ENCODE measurements at regions not wholly inside any gene's neighbourhood (a gene's known extent, or its start where the extent isn't known, plus 50 kb on each side); places are given as distances from the start of the nearest gene placed in this dataset.
A peak's percentile ranks its signal among the peaks of the same experiment; 100 is the strongest.
"Not testable (repeated sequence)": the region's sequence is repeated elsewhere in the genome, so short reads cannot be mapped to it uniquely, and the experiment has no call there.

GRCh38 chr1:121459235-121459634 lies 274.5 kb downstream of the SRGAP2C start:
- Histone ChIP-seq H3K36me3 (ENCODE audit: insufficient read depth, low read length) (no peaks in the 10 kb centered on the region), H3K4me3 (ENCODE audit: low read length) (no peak overlapping the region), H3K9me3 (ENCODE audit: low read length) (no peaks in the 10 kb centered on the region), H3K4me1 (ENCODE audit: insufficient read depth, low read length) (no peaks in the 10 kb centered on the region), H3K27ac (ENCODE audit: low read depth, low read length) (no peak overlapping the region), H3K27me3 (ENCODE audit: insufficient read depth, low read length, poor library complexity, severe bottlenecking) (no peaks in the 10 kb centered on the region)
- H3K4me3 Mint-ChIP-seq = peak overlapping the region in 4 of 7 donors; percentile 23 to 57 (median 48)
- no peaks in the 10 kb centered on the region for H3K27me3 Mint-ChIP-seq
- H3K9me3 Mint-ChIP-seq = no peaks in the 10 kb centered on the region
- H3K36me3 Mint-ChIP-seq = peaks cover 0 to 1% (median 0%) of the 10 kb centered on the region in 3 donors
- H3K4me1 Mint-ChIP-seq = peaks cover 7 to 18% (median 10%) of the 10 kb centered on the region in 3 donors
- ChIA-PET POLR2A (interaction anchor here (0.6 kb wide), 1 partner anchor 57 kb away, joined by 8 read pairs; no protein-coding TSS in a partner anchor), CTCF (no interaction called here)
- no peak for DNase-seq
- H3K27ac Mint-ChIP-seq = peak overlapping the region in 2 of 8 donors; percentile 61 to 77

GRCh38 chr1:121469395-121469794 lies 284.6 kb downstream of the SRGAP2C start:
- H3K27me3 ChIP-seq (ENCODE audit: insufficient read depth, low read length, poor library complexity, severe bottlenecking); DNase-seq; H3K9me3 ChIP-seq (ENCODE audit: low read length); H3K27ac ChIP-seq (ENCODE audit: low read depth, low read length); H3K36me3 ChIP-seq (ENCODE audit: insufficient read depth, low read length); H3K4me1 ChIP-seq (ENCODE audit: insufficient read depth, low read length); H3K4me1 Mint-ChIP-seq; CTCF ChIA-PET; H3K27me3 Mint-ChIP-seq; POLR2A ChIA-PET; H3K4me3 ChIP-seq (ENCODE audit: low read length); H3K9me3 Mint-ChIP-seq; H3K4me3 Mint-ChIP-seq: not testable (repeated sequence)
- Mint-ChIP-seq H3K27ac (peak overlapping the region in 1 of 8 donors; percentile 48), H3K36me3 (peaks cover 0 to 19% (median 3%) of the 10 kb centered on the region in 3 donors)

GRCh38 chr1:121470401-121470800 lies 285.6 kb downstream of the SRGAP2C start:
- CTCF ChIA-PET = not testable (repeated sequence)

GRCh38 chr1:121471523-121471922 lies 286.7 kb downstream of the SRGAP2C start:
- POLR2A ChIA-PET = no interaction called here
- Histone ChIP-seq H3K27ac (ENCODE audit: low read depth, low read length) (no peak overlapping the region), H3K36me3 (ENCODE audit: insufficient read depth, low read length) (no peaks in the 10 kb centered on the region), H3K4me3 (ENCODE audit: low read length) (no peak overlapping the region), H3K9me3 (ENCODE audit: low read length) (no peaks in the 10 kb centered on the region), H3K4me1 (ENCODE audit: insufficient read depth, low read length) (no peaks in the 10 kb centered on the region), H3K27me3 (ENCODE audit: insufficient read depth, low read length, poor library complexity, severe bottlenecking) (no peaks in the 10 kb centered on the region)
- H3K4me3 Mint-ChIP-seq = no peak overlapping the region
- H3K9me3 Mint-ChIP-seq = peaks cover 0 to 9% (median 0%) of the 10 kb centered on the region in 5 donors
- peaks cover 0 to 2% (median 0%) of the 10 kb centered on the region in 3 donors for H3K4me1 Mint-ChIP-seq
- H3K27ac Mint-ChIP-seq = no peak overlapping the region
- H3K27me3 Mint-ChIP-seq = peaks cover 0 to 4% of the 10 kb centered on the region in 2 donors
- CTCF ChIA-PET = no interaction called here
- peaks cover 0 to 23% (median 3%) of the 10 kb centered on the region in 3 donors for H3K36me3 Mint-ChIP-seq
- no peak for DNase-seq

More at GRCh38 chr1:121470401-121470800, 285.6 kb downstream of the SRGAP2C start:
- H3K27ac Mint-ChIP-seq; DNase-seq; POLR2A ChIA-PET; H3K27ac ChIP-seq (ENCODE audit: low read depth, low read length); H3K36me3 ChIP-seq (ENCODE audit: insufficient read depth, low read length); H3K9me3 ChIP-seq (ENCODE audit: low read length); H3K9me3 Mint-ChIP-seq; H3K4me1 ChIP-seq (ENCODE audit: insufficient read depth, low read length); H3K4me3 ChIP-seq (ENCODE audit: low read length); H3K27me3 Mint-ChIP-seq; H3K4me1 Mint-ChIP-seq; H3K27me3 ChIP-seq (ENCODE audit: insufficient read depth, low read length, poor library complexity, severe bottlenecking); H3K4me3 Mint-ChIP-seq: not testable (repeated sequence)
- H3K36me3 Mint-ChIP-seq = peaks cover 0 to 19% (median 3%) of the 10 kb centered on the region in 3 donors

GRCh38 chr1:121472017-121472416 lies 287.2 kb downstream of the SRGAP2C start:
- Mint-ChIP-seq H3K9me3 (peaks cover 0 to 9% (median 0%) of the 10 kb centered on the region in 5 donors), H3K27ac (no peak overlapping the region), H3K27me3 (peaks cover 0 to 4% of the 10 kb centered on the region in 2 donors), H3K4me3 (no peak overlapping the region), H3K36me3 (peaks cover 0 to 28% (median 3%) of the 10 kb centered on the region in 3 donors), H3K4me1 (peaks cover 0 to 2% (median 0%) of the 10 kb centered on the region in 3 donors)
- no peak overlapping the region for H3K27ac ChIP-seq (ENCODE audit: low read depth, low read length)
- ChIA-PET CTCF (no interaction called here), POLR2A (no interaction called here)
- no peaks in the 10 kb centered on the region for H3K4me1 ChIP-seq (ENCODE audit: insufficient read depth, low read length)
- no peak for DNase-seq
- H3K4me3 ChIP-seq (ENCODE audit: low read length) = no peak overlapping the region
- no peaks in the 10 kb centered on the region for H3K27me3 ChIP-seq (ENCODE audit: insufficient read depth, low read length, poor library complexity, severe bottlenecking)
- no peaks in the 10 kb centered on the region for H3K9me3 ChIP-seq (ENCODE audit: low read length)
- no peaks in the 10 kb centered on the region for H3K36me3 ChIP-seq (ENCODE audit: insufficient read depth, low read length)

GRCh38 chr1:121483234-121483633 lies 298.5 kb downstream of the SRGAP2C start:
- Histone ChIP-seq H3K4me3 (ENCODE audit: low read length) (no peak overlapping the region), H3K36me3 (ENCODE audit: insufficient read depth, low read length) (no peaks in the 10 kb centered on the region), H3K9me3 (ENCODE audit: low read length) (no peaks in the 10 kb centered on the region), H3K27me3 (ENCODE audit: insufficient read depth, low read length, poor library complexity, severe bottlenecking) (no peaks in the 10 kb centered on the region), H3K4me1 (ENCODE audit: insufficient read depth, low read length) (no peaks in the 10 kb centered on the region), H3K27ac (ENCODE audit: low read depth, low read length) (no peak overlapping the region)
- Mint-ChIP-seq H3K36me3 (peaks cover 0 to 36% (median 0%) of the 10 kb centered on the region in 3 donors), H3K27ac (no peak overlapping the region), H3K27me3 (no peaks in the 10 kb centered on the region), H3K9me3 (peaks cover 0 to 17% (median 12%) of the 10 kb centered on the region in 5 donors), H3K4me1 (peaks cover 4 to 11% (median 7%) of the 10 kb centered on the region in 3 donors), H3K4me3 (no peak overlapping the region)
- POLR2A ChIA-PET = no interaction called here
- CTCF ChIA-PET = no interaction called here
- no peak for DNase-seq

- Histone ChIP-seq H3K4me3 (ENCODE audit: low read length) (no peak overlapping the region), H3K4me1 (ENCODE audit: insufficient read depth, low read length) (no peaks in the 10 kb centered on the region), H3K36me3 (ENCODE audit: insufficient read depth, low read length) (no peaks in the 10 kb centered on the region), H3K27me3 (ENCODE audit: insufficient read depth, low read length, poor library complexity, severe bottlenecking) (no peaks in the 10 kb centered on the region), H3K27ac (ENCODE audit: low read depth, low read length) (no peak overlapping the region), H3K9me3 (ENCODE audit: low read length) (no peaks in the 10 kb centered on the region)
- no peak for DNase-seq
- ChIA-PET CTCF (no interaction called here), POLR2A (no interaction called here)
- Mint-ChIP-seq H3K27ac (no peak overlapping the region), H3K4me1 (peaks cover 4 to 11% (median 7%) of the 10 kb centered on the region in 3 donors), H3K4me3 (no peak overlapping the region), H3K9me3 (peaks cover 0 to 17% (median 10%) of the 10 kb centered on the region in 5 donors), H3K27me3 (no peaks in the 10 kb centered on the region), H3K36me3 (peaks cover 0 to 31% (median 0%) of the 10 kb centered on the region in 3 donors)
Observed at GRCh38 chr1:121483961-121484424, 299.2 kb downstream of the SRGAP2C start.

GRCh38 chr1:121494796-121495195 lies 310.0 kb downstream of the SRGAP2C start:
- H3K27ac Mint-ChIP-seq; DNase-seq; H3K27ac ChIP-seq (ENCODE audit: low read depth, low read length); H3K4me3 ChIP-seq (ENCODE audit: low read length); H3K9me3 ChIP-seq (ENCODE audit: low read length); H3K4me3 Mint-ChIP-seq; H3K27me3 ChIP-seq (ENCODE audit: insufficient read depth, low read length, poor library complexity, severe bottlenecking); H3K4me1 Mint-ChIP-seq; H3K36me3 ChIP-seq (ENCODE audit: insufficient read depth, low read length); H3K9me3 Mint-ChIP-seq; CTCF ChIA-PET; POLR2A ChIA-PET; H3K27me3 Mint-ChIP-seq; H3K4me1 ChIP-seq (ENCODE audit: insufficient read depth, low read length): not testable (repeated sequence)
- H3K36me3 Mint-ChIP-seq = peaks cover 0 to 22% (median 6%) of the 10 kb centered on the region in 3 donors

All from CD8-positive, alpha-beta memory T cell (primary cell).